GM23338 (cell line): ENCODE measurements at regions not wholly inside any gene's neighbourhood (a gene's known extent, or its start where the extent isn't known, plus 50 kb on each side); places are given as distances from the start of the nearest gene placed in this dataset.

Source experiments
- ATAC-seq: fragments of 200-7000 bp; cut with Tn5 transposase; 3 replicates; pipeline ENCODE4 v1.9.1; 2020
- DNase-seq: peaks from one replicate; pipeline ENCODE4 v3.0.0-alpha.2; 2015; ENCODE audit warnings: low spot score
- H2AFZ ChIP-seq: fragments of 200-600 bp; sonication (generic); 2 replicates; pipeline ENCODE4 v1.8.0; 2016; ENCODE audit warnings: antibody characterized with exemption, mild to moderate bottlenecking, moderate library complexity
- H3F3A ChIP-seq: fragments of 200-600 bp; sonication (generic); replicated peaks from 2 replicates; pipeline ENCODE4 v1.8.0; 2017; ENCODE audit warnings: antibody characterized with exemption, mixed run types, low read depth
- H3K27ac ChIP-seq: fragments of 200-600 bp; sonication (generic); 2 replicates; pipeline ENCODE4 v1.6.1; 2016; ENCODE audit warnings: low read depth
- H3K27me3 ChIP-seq: fragments of 200-600 bp; sonication (generic); 2 replicates; pipeline ENCODE4 v1.8.0; 2016; ENCODE audit warnings: mild to moderate bottlenecking, mixed run types, moderate library complexity; ENCODE audit not compliant: insufficient read depth
- H3K36me3 ChIP-seq: fragments of 200-600 bp; sonication (generic); 2 replicates; pipeline ENCODE4 v1.8.0; 2016; ENCODE audit warnings: mild to moderate bottlenecking; ENCODE audit not compliant: insufficient read depth
- H3K4me1 ChIP-seq: fragments of 200-600 bp; sonication (generic); 2 replicates; pipeline ENCODE4 v1.8.0; 2016; ENCODE audit warnings: mild to moderate bottlenecking, moderate library complexity; ENCODE audit not compliant: insufficient read depth
- H3K4me2 ChIP-seq: fragments of 200-600 bp; sonication (generic); 2 replicates; pipeline ENCODE4 v1.7.1; 2017; ENCODE audit warnings: mixed run types
- H3K4me3 ChIP-seq: fragments of 200-600 bp; sonication (generic); 2 replicates; pipeline ENCODE4 v1.6.1; 2016; ENCODE audit warnings: mixed run types
- H3K79me2 ChIP-seq: fragments of 200-600 bp; sonication (generic); replicated peaks from 2 replicates; pipeline ENCODE4 v1.8.0; 2017; ENCODE audit warnings: mild to moderate bottlenecking; ENCODE audit not compliant: insufficient read depth
- H3K9me2 ChIP-seq: fragments of 200-600 bp; sonication (generic); 2 replicates; pipeline ENCODE4 v1.8.0; 2017; ENCODE audit not compliant: insufficient read depth
- H4K20me1 ChIP-seq: fragments of 200-600 bp; sonication (generic); replicated peaks from 2 replicates; pipeline ENCODE4 v1.8.0; 2017; ENCODE audit warnings: mild to moderate bottlenecking; ENCODE audit not compliant: insufficient read depth
- H3K27ac Mint-ChIP-seq: 2 replicates; pipeline ENCODE4 v1.8.0; 2020; ENCODE audit warnings: inconsistent platforms, mild to moderate bottlenecking, moderate library complexity, mixed read lengths
- H3K27me3 Mint-ChIP-seq: 3 replicates; pipeline ENCODE4 v1.8.0; 2022; ENCODE audit warnings: low read depth, mild to moderate bottlenecking, moderate library complexity, mixed read lengths, inconsistent platforms; ENCODE audit not compliant: insufficient read depth, poor library complexity
- H3K36me3 Mint-ChIP-seq: 3 replicates; pipeline ENCODE4 v1.8.0; 2021; ENCODE audit warnings: low read depth, mild to moderate bottlenecking, inconsistent platforms, moderate library complexity, mixed read lengths
- H3K4me1 Mint-ChIP-seq: 3 replicates; pipeline ENCODE4 v1.8.0; 2020; ENCODE audit warnings: mild to moderate bottlenecking, inconsistent platforms, mixed read lengths
- H3K4me3 Mint-ChIP-seq: 3 replicates; pipeline ENCODE4 v1.8.0; 2021; ENCODE audit warnings: moderate library complexity, mild to moderate bottlenecking, inconsistent platforms, mixed read lengths
- H3K9me3 Mint-ChIP-seq: 3 replicates; pipeline ENCODE4 v1.8.0; 2020; ENCODE audit warnings: moderate library complexity, mild to moderate bottlenecking, inconsistent platforms, mixed read lengths
- CREB1 ChIP-seq: fragments of 250-450 bp; sonication (Bioruptor Pico); IDR thresholded peaks from 2 replicates; pipeline ENCODE4 v1.5.0; 2020; ENCODE audit warnings: low read depth, mild to moderate bottlenecking, moderate library complexity
- EZH2 ChIP-seq: fragments of 200-600 bp; sonication (generic); IDR thresholded peaks from one replicate; pipeline ENCODE4 v1.8.0; 2017; ENCODE audit warnings: antibody characterized with exemption, mild to moderate bottlenecking, low read depth; ENCODE audit not compliant: unreplicated experiment
- EZH2phosphoT487 ChIP-seq: fragments of 200-600 bp; sonication (generic); IDR thresholded peaks from one replicate; pipeline ENCODE4 v1.8.1; 2018; ENCODE audit warnings: antibody characterized with exemption; ENCODE audit not compliant: unreplicated experiment
- JUNB ChIP-seq: IDR thresholded peaks from one replicate; pipeline ENCODE4 v1.6.1; 2016; ENCODE audit warnings: antibody characterized with exemption; ENCODE audit not compliant: unreplicated experiment
- NANOG ChIP-seq: IDR thresholded peaks from 2 replicates; pipeline ENCODE4 v1.6.1; 2016; ENCODE audit warnings: antibody characterized with exemption, borderline replicate concordance
- STAT1 ChIP-seq: IDR thresholded peaks from one replicate; pipeline ENCODE4 v1.6.1; 2016; ENCODE audit warnings: antibody characterized with exemption; ENCODE audit not compliant: unreplicated experiment
- ZNF114 ChIP-seq: fragments of 250-450 bp; sonication (Bioruptor Pico); IDR thresholded peaks from 2 replicates; pipeline ENCODE4 v1.5.0; 2020; ENCODE audit warnings: mild to moderate bottlenecking, moderate library complexity
- ZNF331 ChIP-seq: fragments of 250-450 bp; sonication (Bioruptor Pico); IDR thresholded peaks from 2 replicates; pipeline ENCODE4 v1.5.0; 2020; ENCODE audit warnings: low read depth, mild to moderate bottlenecking, moderate library complexity
- TF ChIP-seq, protein P1 (sequence below), 2 experiments: fragments of 200-600 bp in 1 of 2; sonication (generic) in 1 of 2; conservative IDR thresholded peaks; 2 replicates each; pipeline versions ENCODE4 v1.5.1 to v1.6.1; 2016 to 2017; ENCODE audit warnings: antibody characterized with exemption in 2 of 2, low read depth in 2 of 2, mild to moderate bottlenecking in 2 of 2, moderate library complexity in 1 of 2
- TF ChIP-seq, protein P2 (sequence below): IDR thresholded peaks from 2 replicates; pipeline ENCODE4 v1.6.1; 2016; ENCODE audit warnings: antibody characterized with exemption

DNA sequence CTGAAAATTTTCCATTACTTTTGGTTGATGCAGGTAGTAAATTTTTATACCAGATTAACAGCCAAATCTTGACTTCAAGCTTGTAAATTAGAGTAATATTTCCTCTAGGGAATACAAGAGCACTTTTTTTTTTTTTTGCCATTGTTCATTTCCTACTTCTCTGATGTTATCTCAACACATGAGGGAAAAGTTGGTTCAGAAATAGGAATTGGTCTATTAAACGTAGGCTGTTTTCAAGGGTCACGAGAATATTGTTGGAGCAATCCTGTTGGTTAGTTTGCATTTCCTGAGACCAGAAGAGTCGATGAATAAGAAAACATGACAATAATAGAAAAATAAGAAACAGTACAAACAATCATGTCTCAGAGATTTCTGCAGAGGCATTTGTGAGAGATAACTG, 453.9 kb upstream of the CCDC179 start:
- no peak for ATAC-seq
- Histone ChIP-seq H3K4me3 (no peak overlapping the region), H3K27ac (no peak overlapping the region), H3K4me1 (no peaks in the 10 kb centered on the region), H2AFZ (no peak overlapping the region), H3K9me2 (peaks cover 3% of the 10 kb centered on the region; the same call in 1 of the 2 replicates), H4K20me1 (no peaks in the 10 kb centered on the region), H3K4me2 (no peak overlapping the region), H3K36me3 (no peaks in the 10 kb centered on the region), H3F3A (no peaks in the 10 kb centered on the region), H3K27me3 (no peaks in the 10 kb centered on the region), H3K79me2 (no peaks in the 10 kb centered on the region)
- H3K4me3 Mint-ChIP-seq: no peak overlapping the region
- H3K9me3 Mint-ChIP-seq: peaks cover 2% of the 10 kb centered on the region; the same call in 1 of the 3 replicates
- no peak for DNase-seq
- TF ChIP-seq ZNF114 (CRISPR knock-in tag) (no peak), ZNF331 (CRISPR knock-in tag) (no peak)
- no peak overlapping the region for H3K27ac Mint-ChIP-seq
- H3K4me1 Mint-ChIP-seq: no peaks in the 10 kb centered on the region; the same call in 1 of the 3 replicates
- H3K27me3 Mint-ChIP-seq: no peaks in the 10 kb centered on the region
- H3K36me3 Mint-ChIP-seq: no peaks in the 10 kb centered on the region; the same call in 2 of the 3 replicates

DNA sequence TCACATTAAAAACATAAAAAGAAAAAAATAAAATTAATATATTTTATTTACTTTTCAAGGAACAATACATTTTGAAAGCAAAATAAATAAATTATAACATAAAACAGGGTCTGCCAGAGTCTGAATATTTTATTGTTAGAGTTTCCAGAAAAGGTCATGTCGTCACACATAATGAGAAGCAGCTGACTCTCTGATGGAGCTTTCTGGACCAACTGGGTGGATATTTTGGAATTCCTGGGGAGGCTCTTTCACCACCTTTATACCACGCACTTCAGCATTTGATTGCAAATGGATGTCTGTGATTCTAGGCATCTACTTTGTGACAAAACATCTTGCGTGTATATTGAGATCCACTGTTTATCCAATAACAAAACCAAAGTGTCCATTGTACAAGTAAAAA, 455.0 kb upstream of the CCDC179 start:
- Histone ChIP-seq H3K79me2 (no peaks in the 10 kb centered on the region), H2AFZ (no peak overlapping the region), H3K4me3 (no peak overlapping the region), H3K36me3 (no peaks in the 10 kb centered on the region; the same call in 1 of the 2 replicates), H3K27ac (no peak overlapping the region), H3K9me2 (peaks cover 3% of the 10 kb centered on the region; the same call in 1 of the 2 replicates), H3K4me1 (no peaks in the 10 kb centered on the region), H3F3A (no peaks in the 10 kb centered on the region), H3K4me2 (no peak overlapping the region), H3K27me3 (no peaks in the 10 kb centered on the region), H4K20me1 (no peaks in the 10 kb centered on the region)
- Mint-ChIP-seq H3K4me3 (no peak overlapping the region), H3K27ac (no peak overlapping the region), H3K4me1 (no peaks in the 10 kb centered on the region; the same call in 1 of the 3 replicates), H3K9me3 (peaks cover 13% of the 10 kb centered on the region), H3K36me3 (peaks cover 7% of the 10 kb centered on the region), H3K27me3 (peaks cover under 1% of the 10 kb centered on the region)
- no peak for DNase-seq
- no peak for TF ChIP-seq ZNF114 (CRISPR knock-in tag)
- TF ChIP-seq CREB1: no peak
- TF ChIP-seq, protein P1, sequence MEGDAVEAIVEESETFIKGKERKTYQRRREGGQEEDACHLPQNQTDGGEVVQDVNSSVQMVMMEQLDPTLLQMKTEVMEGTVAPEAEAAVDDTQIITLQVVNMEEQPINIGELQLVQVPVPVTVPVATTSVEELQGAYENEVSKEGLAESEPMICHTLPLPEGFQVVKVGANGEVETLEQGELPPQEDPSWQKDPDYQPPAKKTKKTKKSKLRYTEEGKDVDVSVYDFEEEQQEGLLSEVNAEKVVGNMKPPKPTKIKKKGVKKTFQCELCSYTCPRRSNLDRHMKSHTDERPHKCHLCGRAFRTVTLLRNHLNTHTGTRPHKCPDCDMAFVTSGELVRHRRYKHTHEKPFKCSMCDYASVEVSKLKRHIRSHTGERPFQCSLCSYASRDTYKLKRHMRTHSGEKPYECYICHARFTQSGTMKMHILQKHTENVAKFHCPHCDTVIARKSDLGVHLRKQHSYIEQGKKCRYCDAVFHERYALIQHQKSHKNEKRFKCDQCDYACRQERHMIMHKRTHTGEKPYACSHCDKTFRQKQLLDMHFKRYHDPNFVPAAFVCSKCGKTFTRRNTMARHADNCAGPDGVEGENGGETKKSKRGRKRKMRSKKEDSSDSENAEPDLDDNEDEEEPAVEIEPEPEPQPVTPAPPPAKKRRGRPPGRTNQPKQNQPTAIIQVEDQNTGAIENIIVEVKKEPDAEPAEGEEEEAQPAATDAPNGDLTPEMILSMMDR (conservative IDR thresholded peaks at IDR 0.05; ENCODE audit: low read depth in 2 of 2): no peak
- no peak for TF ChIP-seq EZH2
- TF ChIP-seq NANOG: no peak
- no peak for TF ChIP-seq STAT1
- TF ChIP-seq, protein P2, sequence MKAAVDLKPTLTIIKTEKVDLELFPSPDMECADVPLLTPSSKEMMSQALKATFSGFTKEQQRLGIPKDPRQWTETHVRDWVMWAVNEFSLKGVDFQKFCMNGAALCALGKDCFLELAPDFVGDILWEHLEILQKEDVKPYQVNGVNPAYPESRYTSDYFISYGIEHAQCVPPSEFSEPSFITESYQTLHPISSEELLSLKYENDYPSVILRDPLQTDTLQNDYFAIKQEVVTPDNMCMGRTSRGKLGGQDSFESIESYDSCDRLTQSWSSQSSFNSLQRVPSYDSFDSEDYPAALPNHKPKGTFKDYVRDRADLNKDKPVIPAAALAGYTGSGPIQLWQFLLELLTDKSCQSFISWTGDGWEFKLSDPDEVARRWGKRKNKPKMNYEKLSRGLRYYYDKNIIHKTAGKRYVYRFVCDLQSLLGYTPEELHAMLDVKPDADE: no peak
- no peak for ATAC-seq

DNA sequence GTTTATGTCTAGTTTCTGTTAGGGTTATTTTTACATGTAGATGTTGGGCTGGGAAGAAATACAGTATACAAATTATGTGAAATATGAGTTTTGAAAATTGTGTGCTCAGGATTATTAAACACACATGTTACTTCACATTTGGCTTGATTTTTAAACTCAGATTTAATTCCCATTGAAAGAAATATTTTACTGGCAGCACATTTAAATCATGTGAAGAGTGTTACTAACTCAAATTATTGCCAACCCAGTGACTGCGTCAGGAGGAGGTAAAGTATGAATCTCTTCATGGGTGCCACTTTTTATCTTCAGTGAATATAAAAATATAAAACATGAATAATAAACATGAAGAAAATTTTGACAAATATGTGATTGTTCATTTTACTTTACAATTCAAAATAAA, 457.5 kb upstream of the CCDC179 start:
- Histone ChIP-seq H3K9me2 (peaks cover 3% of the 10 kb centered on the region; the same call in 1 of the 2 replicates), H4K20me1 (no peaks in the 10 kb centered on the region), H3K79me2 (no peaks in the 10 kb centered on the region), H3K4me2 (no peak overlapping the region), H3K27me3 (no peaks in the 10 kb centered on the region), H3F3A (no peaks in the 10 kb centered on the region), H3K27ac (no peak overlapping the region), H3K36me3 (peaks cover 5% of the 10 kb centered on the region; the same call in 1 of the 2 replicates), H2AFZ (no peak overlapping the region), H3K4me1 (no peaks in the 10 kb centered on the region), H3K4me3 (no peak overlapping the region)
- no peaks in the 10 kb centered on the region for H3K4me1 Mint-ChIP-seq
- no peak overlapping the region for H3K27ac Mint-ChIP-seq
- H3K4me3 Mint-ChIP-seq: no peak overlapping the region
- ATAC-seq (no peak), DNase-seq (no peak)
- peaks cover 38% of the 10 kb centered on the region for H3K9me3 Mint-ChIP-seq
- H3K27me3 Mint-ChIP-seq: peaks cover 6% of the 10 kb centered on the region
- H3K36me3 Mint-ChIP-seq: peaks cover 30% of the 10 kb centered on the region
- no peak for TF ChIP-seq EZH2
- TF ChIP-seq NANOG: no peak
- TF ChIP-seq, protein P2: no peak
- TF ChIP-seq, protein P1 (conservative IDR thresholded peaks at IDR 0.05; ENCODE audit: low read depth in 2 of 2): no peak
- TF ChIP-seq EZH2phosphoT487: no peak
- no peak for TF ChIP-seq JUNB
- no peak for TF ChIP-seq ZNF114 (CRISPR knock-in tag)
- TF ChIP-seq STAT1: no peak
